IMR-90 (cell line): ENCODE measurements at regions not wholly inside any gene's neighbourhood (a gene's known extent, or its start where the extent isn't known, plus 50 kb on each side); places are given as distances from the start of the nearest gene placed in this dataset.

Source experiments
- ATAC-seq: fragments of 200-7000 bp; cut with Tn5 transposase; 2 replicates; pipeline ENCODE4 v1.9.1; 2020; ENCODE audit warnings: low read depth, mild to moderate bottlenecking, moderate library complexity
- BruUV-seq: library from RNA; stranded (reverse); fragments of 400-500 nt; replicated peaks from 2 replicates; lab custom pipeline; 2021; lab: Mats Ljungman, UMichigan
- CTCF ChIA-PET: fragments of 300-600 bp; formaldehyde crosslinking; extraction: SDS; loops from one replicate; lab custom pipeline; 2021; ENCODE audit warnings: antibody characterized with exemption; lab: Yijun Ruan, JAX
- POLR2A ChIA-PET: fragments of 300-600 bp; sonication (Branson Sonifier 250); formaldehyde crosslinking; loops from one replicate; lab custom pipeline; 2022; ENCODE audit warnings: antibody characterized with exemption; ENCODE audit not compliant: unreplicated experiment; lab: Charles Lee
- DNase-seq: peaks from one replicate; pipeline ENCODE4 v3.0.0; 2013
- H2AFZ ChIP-seq: replicated peaks from 2 replicates; pipeline ENCODE3; 2013; ENCODE audit warnings: low read length, mild to moderate bottlenecking; ENCODE audit not compliant: poor library complexity
- H2AK5ac ChIP-seq: 2 replicates; pipeline ENCODE4 v1.6.1; 2013; ENCODE audit warnings: low read depth, low read length, inconsistent platforms
- H2AK9ac ChIP-seq: replicated peaks from 2 replicates; pipeline ENCODE3; 2013; ENCODE audit warnings: mild to moderate bottlenecking, low read depth, low read length, moderate library complexity; ENCODE audit not compliant: poor library complexity
- H2BK120ac ChIP-seq: 2 replicates; pipeline ENCODE4 v1.6.1; 2013; ENCODE audit warnings: low read depth, low read length, inconsistent platforms
- H2BK15ac ChIP-seq: 3 replicates; pipeline ENCODE4 v1.6.1; 2013; ENCODE audit warnings: low read depth, low read length, inconsistent platforms
- H2BK20ac ChIP-seq: 2 replicates; pipeline ENCODE4 v1.6.1; 2013; ENCODE audit warnings: low read depth, mild to moderate bottlenecking, inconsistent platforms, low read length, moderate library complexity
- H2BK5ac ChIP-seq: 2 replicates; pipeline ENCODE4 v1.6.1; 2013; ENCODE audit warnings: mild to moderate bottlenecking, low read depth, low read length, inconsistent platforms; ENCODE audit not compliant: poor library complexity, severe bottlenecking
- H3K14ac ChIP-seq: replicated peaks from 2 replicates; pipeline ENCODE4 v1.6.1; 2013; ENCODE audit warnings: low read depth, low read length, inconsistent platforms
- H3K18ac ChIP-seq: 2 replicates; pipeline ENCODE4 v1.6.1; 2013; ENCODE audit warnings: low read depth, low read length, control low read depth
- H3K23ac ChIP-seq: 2 replicates; pipeline ENCODE4 v1.6.1; 2013; ENCODE audit warnings: low read depth, low read length, inconsistent platforms
- H3K27ac ChIP-seq: 2 replicates; pipeline ENCODE4 v1.5.1; 2013; ENCODE audit warnings: mild to moderate bottlenecking, control low read depth, low read length; ENCODE audit not compliant: insufficient read depth
- H3K27me3 ChIP-seq: 2 replicates; pipeline ENCODE4 v1.6.1; 2013; ENCODE audit warnings: low read length; ENCODE audit not compliant: control insufficient read depth, insufficient read depth
- H3K36me3 ChIP-seq: 2 replicates; pipeline ENCODE4 v1.6.1; 2013; ENCODE audit warnings: low read length, mixed read lengths; ENCODE audit not compliant: control insufficient read depth, insufficient read depth
- H3K4ac ChIP-seq: 2 replicates; pipeline ENCODE4 v1.6.1; 2013; ENCODE audit warnings: low read depth, low read length, inconsistent platforms
- H3K4me1 ChIP-seq: 2 replicates; pipeline ENCODE4 v1.6.1; 2013; ENCODE audit warnings: low read length, mixed read lengths; ENCODE audit not compliant: control insufficient read depth, insufficient read depth
- H3K4me2 ChIP-seq: 2 replicates; pipeline ENCODE4 v1.6.1; 2013; ENCODE audit warnings: low read depth, mild to moderate bottlenecking, control low read depth, low read length, moderate library complexity
- H3K4me3 ChIP-seq: 2 replicates; pipeline ENCODE4 v1.5.1; 2013; ENCODE audit warnings: low read depth, mild to moderate bottlenecking, control low read depth, low read length, moderate library complexity; ENCODE audit not compliant: insufficient read depth
- H3K56ac ChIP-seq: 2 replicates; pipeline ENCODE4 v1.6.1; 2013; ENCODE audit warnings: low read length, inconsistent platforms; ENCODE audit not compliant: insufficient read depth; ENCODE audit errors: extremely low read depth
- H3K79me1 ChIP-seq, 2 experiments: 2 replicates each; pipeline ENCODE4 v1.6.1; 2013; ENCODE audit warnings: low read length in 2 of 2, inconsistent platforms in 1 of 2, low read depth in 1 of 2
- H3K9ac ChIP-seq: 2 replicates; pipeline ENCODE4 v1.6.1; 2013; ENCODE audit warnings: low read depth, low read length, control low read depth
- H3K9me1 ChIP-seq: 2 replicates; pipeline ENCODE4 v1.6.1; 2013; ENCODE audit warnings: low read length, inconsistent platforms; ENCODE audit not compliant: insufficient read depth
- H3K9me3 ChIP-seq: 2 replicates; pipeline ENCODE4 v1.6.1; 2013; ENCODE audit warnings: low read length; ENCODE audit not compliant: control insufficient read depth, insufficient read depth
- H4K20me1 ChIP-seq: 2 replicates; pipeline ENCODE4 v1.6.1; 2013; ENCODE audit warnings: low read length, inconsistent platforms; ENCODE audit not compliant: insufficient read depth
- H4K5ac ChIP-seq: 2 replicates; pipeline ENCODE4 v1.6.1; 2013; ENCODE audit warnings: mild to moderate bottlenecking, low read depth, low read length, control low read depth
- H4K8ac ChIP-seq, 2 experiments: 2 replicates each; pipeline ENCODE4 v1.6.1; 2013; ENCODE audit warnings: low read depth in 2 of 2, low read length in 2 of 2, control low read depth in 1 of 2, inconsistent platforms in 1 of 2
- H4K91ac ChIP-seq: 2 replicates; pipeline ENCODE4 v1.6.1; 2013; ENCODE audit warnings: low read depth, low read length, inconsistent platforms; ENCODE audit not compliant: insufficient read depth
- BHLHE40 ChIP-seq: fragments of 150-350 bp; IDR thresholded peaks from 2 replicates; pipeline ENCODE4 v1.6.1; 2016; ENCODE audit warnings: mild to moderate bottlenecking, low read depth, low read length
- MAFK ChIP-seq: IDR thresholded peaks from 2 replicates; pipeline ENCODE4 v1.6.1; 2012; ENCODE audit warnings: low read depth, low read length, improper control_type of control experiment
- MAZ ChIP-seq: IDR thresholded peaks from 2 replicates; pipeline ENCODE4 v1.6.1; 2012; ENCODE audit warnings: low read depth, mild to moderate bottlenecking, low read length, improper control_type of control experiment, moderate library complexity, borderline replicate concordance
- RFX5 ChIP-seq: IDR thresholded peaks from 2 replicates; pipeline ENCODE4 v1.8.0; 2012; ENCODE audit warnings: low read depth, mild to moderate bottlenecking, low read length, moderate library complexity
- WGBS, 2 experiments: methylation state at CpG; one replicate each; pipeline versions ENCODE4 v1.1.5 to v1.1.7; 2013; ENCODE audit warnings: missing lambda C conversion rate in 2 of 2; ENCODE audit not compliant: insufficient read length in 1 of 2; ENCODE audit errors: extremely low coverage in 2 of 2; 5-methylcytosine and 5-hydroxymethylcytosine counted together
- dilution Hi-C: fragments of 300-500 bp; cut with HindIII; formaldehyde crosslinking; loops from one replicate; pipeline ENCODE4 v1.14.3; 2018; ENCODE audit warnings: low sequenced_read_pairs; ENCODE audit not compliant: unreplicated experiment
- in situ Hi-C: fragments of 300-500 bp; cut with MboI; formaldehyde crosslinking; loops from 3 replicates; pipeline ENCODE4 v1.14.3; 2019; ENCODE audit warnings: low sequenced_read_pairs, inconsistent platforms, mixed read lengths
- intact Hi-C: fragments of 100-400 bp; cut with micrococcal nuclease; formaldehyde crosslinking; loops from 2 replicates; pipeline ENCODE4 v1.10.0; 2022
- TF ChIP-seq, protein P1 (sequence below): fragments of 150-350 bp; IDR thresholded peaks from 2 replicates; pipeline ENCODE4 v1.6.1; 2016; ENCODE audit warnings: low read depth, mild to moderate bottlenecking, low read length, moderate library complexity, borderline replicate concordance

DNA sequence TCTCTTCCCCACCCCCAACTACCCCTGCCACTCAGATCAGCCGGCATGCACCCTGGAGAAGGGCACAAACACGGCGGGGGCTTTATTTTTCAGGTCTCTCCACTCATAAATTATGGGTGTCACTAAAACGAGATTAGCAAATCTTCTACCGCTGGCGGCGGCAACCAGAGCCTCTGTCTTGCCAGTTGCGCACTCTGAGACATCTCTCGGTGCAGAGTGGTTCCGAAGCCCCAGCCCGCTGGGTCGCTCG lies 125.3 kb upstream of the C11orf58 start (continued):
- TF ChIP-seq MAZ (no peak), MAFK (no peak)
- TF ChIP-seq, protein P1, sequence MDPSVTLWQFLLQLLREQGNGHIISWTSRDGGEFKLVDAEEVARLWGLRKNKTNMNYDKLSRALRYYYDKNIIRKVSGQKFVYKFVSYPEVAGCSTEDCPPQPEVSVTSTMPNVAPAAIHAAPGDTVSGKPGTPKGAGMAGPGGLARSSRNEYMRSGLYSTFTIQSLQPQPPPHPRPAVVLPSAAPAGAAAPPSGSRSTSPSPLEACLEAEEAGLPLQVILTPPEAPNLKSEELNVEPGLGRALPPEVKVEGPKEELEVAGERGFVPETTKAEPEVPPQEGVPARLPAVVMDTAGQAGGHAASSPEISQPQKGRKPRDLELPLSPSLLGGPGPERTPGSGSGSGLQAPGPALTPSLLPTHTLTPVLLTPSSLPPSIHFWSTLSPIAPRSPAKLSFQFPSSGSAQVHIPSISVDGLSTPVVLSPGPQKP, result no peak

DNA sequence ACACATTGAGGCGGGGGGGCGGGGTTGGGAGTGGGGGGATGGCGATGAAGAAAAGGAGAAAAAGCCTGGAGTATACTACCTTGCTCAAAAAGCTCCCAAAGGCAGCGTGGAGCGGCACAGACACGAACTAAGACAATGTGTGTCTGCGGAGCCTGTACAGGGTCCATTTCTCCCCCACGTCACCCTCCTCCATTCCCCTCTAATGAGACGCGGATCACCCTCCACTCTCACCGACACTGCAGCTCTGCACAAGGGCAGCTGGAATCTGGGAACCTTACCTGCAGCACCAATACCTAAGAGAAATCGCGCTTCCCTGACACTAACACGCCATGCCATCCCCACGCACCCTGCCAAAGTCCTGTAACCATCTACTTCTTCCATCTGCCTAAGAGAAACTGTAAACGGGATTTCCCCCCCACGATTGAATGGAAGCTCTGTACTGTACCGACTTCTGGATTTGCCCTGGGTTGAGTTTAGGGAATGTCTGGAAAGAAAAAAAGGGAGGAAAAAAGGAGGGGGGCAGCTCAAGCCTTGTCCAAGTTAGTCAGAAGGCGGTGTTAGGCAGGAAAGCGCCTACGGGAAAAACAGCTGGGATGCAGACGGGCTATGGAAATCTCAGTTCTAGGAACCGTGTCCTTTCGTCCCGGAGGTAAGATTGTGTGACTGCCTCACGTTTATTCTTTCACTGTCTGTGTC lies 125.7 kb upstream of the C11orf58 start:
- Histone ChIP-seq H2BK20ac (peak overlapping the region; percentile 64), H3K4me2 (peak overlapping the region; percentile 99), H2BK15ac (peak overlapping the region; percentile 69; the same call in 1 of the 3 replicates), H3K4me3 (peak overlapping the region; percentile 67), H2AK9ac (no peak overlapping the region), H2BK120ac (peak overlapping the region; percentile 59), H3K9me1 (no peaks in the 10 kb centered on the region), H4K8ac (peak overlapping the region; percentile 1 to 19; a peak in 2 of 4 replicates), H3K27me3 (0 out of 2 replicates have a peak, but pooled peaks cover 2% of the 10 kb centered on the region), H3K27ac (peak overlapping the region; percentile 32), H3K79me1 (0 out of 4 replicates have a peak, but pooled peaks cover 0 to 5% of the 10 kb centered on the region in 2 experiments), H4K91ac (peak overlapping the region; percentile 68), H3K9me3 (no peaks in the 10 kb centered on the region), H3K23ac (peak overlapping the region; percentile 91), H2AFZ (peak overlapping the region; percentile 95), H2AK5ac (peak overlapping the region; percentile 52), H3K14ac (peak overlapping the region; percentile 55), H2BK5ac (no peak overlapping the region), H3K4ac (peak overlapping the region; percentile 79), H3K56ac (peak overlapping the region; percentile 69; the same call in 1 of the 2 replicates), H4K20me1 (no peaks in the 10 kb centered on the region), H4K5ac (peak overlapping the region; percentile 17; the same call in 1 of the 2 replicates), H3K18ac (peak overlapping the region; percentile 43; the same call in 1 of the 2 replicates), H3K4me1 (peaks cover 5% of the 10 kb centered on the region; the same call in 1 of the 2 replicates), H3K36me3 (no peaks in the 10 kb centered on the region), H3K9ac (peak overlapping the region; percentile 48)
- CTCF ChIA-PET, result interaction anchor here (0.5 to 1.6 kb wide), 2 partner anchors 637 to 711 kb away, joined by 3 to 6 read pairs; no protein-coding TSS in a partner anchor
- POLR2A ChIA-PET, result no interaction called here
- no peak for TF ChIP-seq RFX5
- TF ChIP-seq BHLHE40, result no peak
- ATAC-seq (peak; percentile 31), DNase-seq (peak; percentile 35)
- intact Hi-C loops, result loop anchor here (1.0 to 2.0 kb wide), 3 partner anchors 786 to 1286 kb away; no protein-coding TSS in a partner anchor
- dilution Hi-C loops, result no loop called here
- WGBS, 2 experiments, result 33% methylated on average over 3 of the region's 26 CpGs; no CpG with 5 or more reads in 1 of the 2 experiments
- BruUV-seq, result no TSS peak
- in situ Hi-C loops, result loop anchor here (10.0 kb wide), 1 partner anchor 1278 kb away; no protein-coding TSS in a partner anchor
